ENCODE measurements at regions not wholly inside any gene's neighbourhood (a gene's known extent, or its start where the extent isn't known, plus 50 kb on each side); places are given as distances from the start of the nearest gene placed in this dataset.

DNA sequence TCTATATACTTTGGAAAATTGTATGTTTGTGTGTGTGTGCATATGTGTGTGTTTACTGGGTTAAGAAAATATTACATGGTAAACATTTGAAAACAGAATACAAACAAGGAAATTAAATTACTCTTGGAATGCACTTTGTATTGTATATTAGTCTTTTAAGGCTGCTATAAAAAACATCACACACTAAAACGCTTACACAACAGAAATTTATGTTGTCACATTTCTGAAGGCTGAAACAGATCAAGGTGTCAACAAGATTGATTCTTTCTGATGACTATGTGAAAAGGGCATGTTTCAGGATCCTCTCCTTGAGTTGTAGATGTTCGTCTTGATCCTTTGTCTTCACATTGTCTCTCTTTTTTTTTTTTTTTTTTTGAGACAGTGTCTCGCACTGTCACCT, 149.1 kb upstream of the CNTN5 start:
- TF ChIP-seq, protein P1, sequence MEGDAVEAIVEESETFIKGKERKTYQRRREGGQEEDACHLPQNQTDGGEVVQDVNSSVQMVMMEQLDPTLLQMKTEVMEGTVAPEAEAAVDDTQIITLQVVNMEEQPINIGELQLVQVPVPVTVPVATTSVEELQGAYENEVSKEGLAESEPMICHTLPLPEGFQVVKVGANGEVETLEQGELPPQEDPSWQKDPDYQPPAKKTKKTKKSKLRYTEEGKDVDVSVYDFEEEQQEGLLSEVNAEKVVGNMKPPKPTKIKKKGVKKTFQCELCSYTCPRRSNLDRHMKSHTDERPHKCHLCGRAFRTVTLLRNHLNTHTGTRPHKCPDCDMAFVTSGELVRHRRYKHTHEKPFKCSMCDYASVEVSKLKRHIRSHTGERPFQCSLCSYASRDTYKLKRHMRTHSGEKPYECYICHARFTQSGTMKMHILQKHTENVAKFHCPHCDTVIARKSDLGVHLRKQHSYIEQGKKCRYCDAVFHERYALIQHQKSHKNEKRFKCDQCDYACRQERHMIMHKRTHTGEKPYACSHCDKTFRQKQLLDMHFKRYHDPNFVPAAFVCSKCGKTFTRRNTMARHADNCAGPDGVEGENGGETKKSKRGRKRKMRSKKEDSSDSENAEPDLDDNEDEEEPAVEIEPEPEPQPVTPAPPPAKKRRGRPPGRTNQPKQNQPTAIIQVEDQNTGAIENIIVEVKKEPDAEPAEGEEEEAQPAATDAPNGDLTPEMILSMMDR (IDR thresholded peaks at IDR 0.05; ENCODE audit: extremely low read depth, low read depth, low read length), result no peak
- Histone ChIP-seq H3K27ac (ENCODE audit: low read depth, low read length) (no peak overlapping the region), H3K27me3 (ENCODE audit: insufficient read depth, low read length) (no peaks in the 10 kb centered on the region), H3K9me3 (ENCODE audit: low read depth, low read length) (no peaks in the 10 kb centered on the region), H3K36me3 (ENCODE audit: insufficient read depth, low read length) (no peaks in the 10 kb centered on the region), H3K4me1 (ENCODE audit: insufficient read depth, low read length) (no peaks in the 10 kb centered on the region), H3K4me3 (ENCODE audit: insufficient read depth, low read length) (no peak overlapping the region), H3K79me2 (ENCODE audit: insufficient read depth, low read length) (no peaks in the 10 kb centered on the region), H2AFZ (ENCODE audit: low read length) (no peak overlapping the region), H4K20me1 (ENCODE audit: insufficient read depth, low read length) (no peaks in the 10 kb centered on the region), H3K4me2 (ENCODE audit: insufficient read depth, low read length) (no peak overlapping the region)
- no peak for DNase-seq (ENCODE audit: insufficient read length, low spot score, missing footprints)

- Histone ChIP-seq H3K4me1 (ENCODE audit: insufficient read depth, low read length) (no peaks in the 10 kb centered on the region), H3K79me2 (ENCODE audit: insufficient read depth, low read length) (no peaks in the 10 kb centered on the region), H3K27me3 (ENCODE audit: insufficient read depth, low read length) (no peaks in the 10 kb centered on the region), H3K9me3 (ENCODE audit: low read depth, low read length) (no peaks in the 10 kb centered on the region), H3K4me3 (ENCODE audit: insufficient read depth, low read length) (no peak overlapping the region), H2AFZ (ENCODE audit: low read length) (no peak overlapping the region), H4K20me1 (ENCODE audit: insufficient read depth, low read length) (no peaks in the 10 kb centered on the region), H3K4me2 (ENCODE audit: insufficient read depth, low read length) (no peak overlapping the region), H3K27ac (ENCODE audit: low read depth, low read length) (no peak overlapping the region), H3K36me3 (ENCODE audit: insufficient read depth, low read length) (no peaks in the 10 kb centered on the region)
- DNase-seq (ENCODE audit: insufficient read length, low spot score, missing footprints), result no peak
- TF ChIP-seq, protein P1 (IDR thresholded peaks at IDR 0.05; ENCODE audit: extremely low read depth, low read depth, low read length), result no peak
Measured at GRCh38 chr11:98874050-98874449, 146.7 kb upstream of the CNTN5 start.

DNA sequence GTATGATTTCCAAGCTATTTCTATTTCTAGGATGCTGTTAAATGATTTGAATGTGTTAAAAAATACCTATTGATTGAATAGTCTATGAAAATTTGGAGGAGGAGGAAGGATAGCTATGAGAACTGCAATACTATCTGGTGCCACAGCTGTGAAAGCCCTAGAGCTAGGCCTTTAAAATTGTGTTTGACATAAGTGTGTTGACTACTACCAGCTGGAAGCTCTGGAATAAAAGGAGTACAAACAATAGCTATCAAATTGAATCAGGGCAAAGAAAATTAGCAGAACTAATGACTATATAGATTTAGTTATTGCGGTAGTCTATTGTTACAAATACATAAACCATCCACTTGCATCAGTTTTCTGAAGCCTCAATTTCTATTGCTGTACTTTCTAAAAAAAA, 124.8 kb upstream of the CNTN5 start:
- no peak overlapping the region for H3K4me3 ChIP-seq (ENCODE audit: insufficient read depth, low read length)
- H3K79me2 ChIP-seq (ENCODE audit: insufficient read depth, low read length), result no peaks in the 10 kb centered on the region
- H3K4me2 ChIP-seq (ENCODE audit: insufficient read depth, low read length), result no peak overlapping the region
- peaks cover 2% of the 10 kb centered on the region for H3K9me3 ChIP-seq (ENCODE audit: low read depth, low read length)
- H2AFZ ChIP-seq (ENCODE audit: low read length), result no peak overlapping the region
- no peaks in the 10 kb centered on the region for H3K4me1 ChIP-seq (ENCODE audit: insufficient read depth, low read length)
- no peak for DNase-seq (ENCODE audit: insufficient read length, low spot score, missing footprints)
- H3K27ac ChIP-seq (ENCODE audit: low read depth, low read length), result no peak overlapping the region
- no peaks in the 10 kb centered on the region for H3K36me3 ChIP-seq (ENCODE audit: insufficient read depth, low read length)
- H4K20me1 ChIP-seq (ENCODE audit: insufficient read depth, low read length), result no peaks in the 10 kb centered on the region
- TF ChIP-seq, protein P1 (IDR thresholded peaks at IDR 0.05; ENCODE audit: extremely low read depth, low read depth, low read length), result no peak
- H3K27me3 ChIP-seq (ENCODE audit: insufficient read depth, low read length), result no peaks in the 10 kb centered on the region

- Histone ChIP-seq H3K4me2 (ENCODE audit: insufficient read depth, low read length) (no peak overlapping the region), H2AFZ (ENCODE audit: low read length) (no peak overlapping the region), H3K79me2 (ENCODE audit: insufficient read depth, low read length) (no peaks in the 10 kb centered on the region), H3K9me3 (ENCODE audit: low read depth, low read length) (peaks cover 3% of the 10 kb centered on the region), H3K4me1 (ENCODE audit: insufficient read depth, low read length) (no peaks in the 10 kb centered on the region), H3K27me3 (ENCODE audit: insufficient read depth, low read length) (no peaks in the 10 kb centered on the region), H4K20me1 (ENCODE audit: insufficient read depth, low read length) (no peaks in the 10 kb centered on the region), H3K27ac (ENCODE audit: low read depth, low read length) (no peak overlapping the region), H3K4me3 (ENCODE audit: insufficient read depth, low read length) (no peak overlapping the region), H3K36me3 (ENCODE audit: insufficient read depth, low read length) (no peaks in the 10 kb centered on the region)
- TF ChIP-seq, protein P1 (IDR thresholded peaks at IDR 0.05; ENCODE audit: extremely low read depth, low read depth, low read length), result no peak
- no peak for DNase-seq (ENCODE audit: insufficient read length, low spot score, missing footprints)
Measured at GRCh38 chr11:98940913-98941312, 79.8 kb upstream of the CNTN5 start.

All from osteoblast (primary cell).